ENCODE measurements at regions not wholly inside any gene's neighbourhood (a gene's known extent, or its start where the extent isn't known, plus 50 kb on each side); places are given as distances from the start of the nearest gene placed in this dataset.

DNA sequence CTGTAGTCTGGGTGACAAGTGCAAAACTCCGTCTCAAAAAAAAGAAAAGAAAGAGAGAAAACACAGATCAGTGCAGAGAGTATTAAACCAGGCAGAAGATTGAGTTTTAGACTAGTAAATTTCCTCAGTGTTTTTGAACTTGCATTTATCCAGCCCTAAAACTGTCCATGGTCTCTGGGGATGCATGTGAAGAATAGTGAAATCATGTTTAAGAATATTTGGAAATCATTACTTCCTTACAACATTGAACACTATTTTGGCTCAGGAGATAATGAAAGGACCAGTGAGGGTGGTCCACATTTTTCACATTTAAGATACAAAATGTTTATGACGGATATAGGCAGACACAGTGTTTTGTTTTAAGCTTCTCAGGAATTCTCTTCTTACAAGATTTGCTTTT is 195.8 kb upstream of the RASGEF1B start:
- Mint-ChIP-seq H3K27ac (no peak overlapping the region), H3K27me3 (ENCODE audit: insufficient read depth) (no peaks in the 10 kb centered on the region), H3K4me3 (no peak overlapping the region), H3K9me3 (no peaks in the 10 kb centered on the region), H3K4me1 (ENCODE audit: low read depth) (peaks cover 10% of the 10 kb centered on the region), H3K36me3 (ENCODE audit: low read depth) (no peaks in the 10 kb centered on the region)
- no peak for DNase-seq (ENCODE audit: low spot score)
- intact Hi-C loops (cut with micrococcal nuclease): loop anchor here (2.0 to 5.0 kb wide), 3 partner anchors 49 to 195 kb away; partner anchors contain the start of gene RASGEF1B

DNA sequence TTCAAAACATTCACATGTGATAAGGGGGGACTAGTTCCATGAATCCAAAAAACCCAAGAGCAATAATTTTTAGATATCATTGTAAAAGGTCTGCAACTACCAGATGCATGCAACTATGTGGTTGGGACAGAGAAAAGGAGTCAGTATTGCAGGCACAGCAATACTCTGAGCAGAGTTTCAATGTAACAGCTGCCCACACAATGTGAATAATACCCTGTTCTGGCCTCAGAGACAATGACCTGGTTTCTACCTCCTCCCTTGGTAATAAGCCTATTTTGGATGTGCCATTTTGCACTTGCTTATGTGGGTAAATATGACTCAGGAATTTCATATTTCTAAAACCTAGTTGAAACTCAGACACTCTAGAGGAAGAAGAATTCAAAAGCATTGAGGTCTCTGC is 194.8 kb upstream of the RASGEF1B start:
- Mint-ChIP-seq H3K27me3 (ENCODE audit: insufficient read depth) (no peaks in the 10 kb centered on the region), H3K4me1 (ENCODE audit: low read depth) (peaks cover 10% of the 10 kb centered on the region), H3K9me3 (no peaks in the 10 kb centered on the region), H3K27ac (no peak overlapping the region), H3K4me3 (no peak overlapping the region), H3K36me3 (ENCODE audit: low read depth) (no peaks in the 10 kb centered on the region)
- intact Hi-C loops (cut with micrococcal nuclease): loop anchor here (1.0 to 5.0 kb wide), 4 partner anchors 14 to 194 kb away; partner anchors contain the start of gene RASGEF1B
- no peak for DNase-seq (ENCODE audit: low spot score)

DNA sequence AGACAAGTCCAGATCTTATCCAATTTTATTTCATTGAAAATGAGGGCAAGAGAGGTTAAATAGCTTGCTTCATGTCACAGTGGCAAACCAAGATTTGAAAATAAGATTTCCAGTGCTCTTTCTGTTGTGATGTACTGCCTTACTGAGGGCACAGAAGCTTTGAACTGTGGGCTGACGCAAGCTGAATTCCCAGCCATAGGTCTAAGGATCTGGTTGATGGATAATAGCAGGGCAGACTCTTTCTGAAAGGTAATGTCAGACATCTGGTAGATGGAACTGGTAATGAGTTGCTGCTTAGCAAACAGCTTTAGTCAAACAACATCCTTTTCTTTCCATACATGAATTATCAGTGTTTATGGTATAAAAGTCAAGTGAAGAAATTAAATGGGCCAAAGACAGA is 193.9 kb upstream of the RASGEF1B start:
- H3K4me1 Mint-ChIP-seq (ENCODE audit: low read depth): peaks cover 10% of the 10 kb centered on the region
- DNase-seq (ENCODE audit: low spot score): no peak
- H3K27ac Mint-ChIP-seq: no peak overlapping the region
- no peaks in the 10 kb centered on the region for H3K27me3 Mint-ChIP-seq (ENCODE audit: insufficient read depth)
- no peaks in the 10 kb centered on the region for H3K36me3 Mint-ChIP-seq (ENCODE audit: low read depth)
- no peaks in the 10 kb centered on the region for H3K9me3 Mint-ChIP-seq
- intact Hi-C loops (cut with micrococcal nuclease): loop anchor here (1.0 to 5.0 kb wide), 4 partner anchors 13 to 193 kb away; partner anchors contain the start of gene RASGEF1B
- H3K4me3 Mint-ChIP-seq: no peak overlapping the region

DNA sequence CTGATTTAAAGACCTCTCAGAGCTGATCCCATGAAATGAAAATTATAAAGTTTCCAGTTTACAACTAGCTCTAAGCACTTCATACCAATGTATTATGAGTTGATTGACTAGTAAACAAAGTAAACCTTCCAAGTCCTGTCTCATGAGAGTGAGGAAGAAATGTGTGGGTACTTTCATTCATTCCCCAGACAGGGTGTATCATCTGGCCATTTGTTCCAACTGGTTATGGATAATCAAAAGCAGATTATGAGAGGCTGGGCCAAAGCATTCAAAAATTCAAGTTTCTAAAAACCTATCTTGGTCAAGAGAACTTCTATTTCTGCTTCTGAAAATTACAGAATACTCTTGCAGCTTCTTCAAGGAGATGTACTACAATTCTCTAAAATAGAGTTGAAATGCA is 193.3 kb upstream of the RASGEF1B start:
- no peak overlapping the region for H3K27ac Mint-ChIP-seq
- DNase-seq (ENCODE audit: low spot score): no peak
- H3K4me1 Mint-ChIP-seq (ENCODE audit: low read depth): peaks cover 10% of the 10 kb centered on the region
- intact Hi-C loops (cut with micrococcal nuclease): loop anchor here (5.0 kb wide), 2 partner anchors 173 to 193 kb away; partner anchors contain the start of gene RASGEF1B
- no peaks in the 10 kb centered on the region for H3K27me3 Mint-ChIP-seq (ENCODE audit: insufficient read depth)
- no peak overlapping the region for H3K4me3 Mint-ChIP-seq
- H3K9me3 Mint-ChIP-seq: peaks cover 4% of the 10 kb centered on the region
- H3K36me3 Mint-ChIP-seq (ENCODE audit: low read depth): no peaks in the 10 kb centered on the region

DNA sequence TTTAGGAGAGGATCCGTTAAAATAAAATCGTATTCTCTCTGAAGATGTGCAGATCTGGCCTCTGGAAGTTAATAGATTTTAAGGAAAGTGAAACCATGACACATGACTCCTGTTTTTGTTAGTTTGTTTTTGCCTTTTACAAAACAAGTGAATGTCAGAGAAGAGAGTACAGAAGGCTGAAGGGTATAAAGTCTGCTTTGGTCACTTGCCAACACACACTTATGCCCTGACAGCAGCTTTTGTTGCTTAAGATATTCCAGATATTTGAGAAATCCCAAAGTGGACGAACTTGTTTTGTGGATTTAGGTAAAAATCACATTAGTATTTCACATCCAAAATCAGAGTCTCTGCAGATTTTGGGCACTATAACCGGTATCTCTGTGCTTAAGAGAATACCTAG is 192.4 kb upstream of the RASGEF1B start:
- Mint-ChIP-seq H3K9me3 (peaks cover 8% of the 10 kb centered on the region), H3K4me1 (ENCODE audit: low read depth) (peaks cover 10% of the 10 kb centered on the region), H3K36me3 (ENCODE audit: low read depth) (no peaks in the 10 kb centered on the region), H3K27ac (no peak overlapping the region), H3K27me3 (ENCODE audit: insufficient read depth) (no peaks in the 10 kb centered on the region), H3K4me3 (no peak overlapping the region)
- DNase-seq (ENCODE audit: low spot score): no peak
- intact Hi-C loops (cut with micrococcal nuclease): no loop called here

DNA sequence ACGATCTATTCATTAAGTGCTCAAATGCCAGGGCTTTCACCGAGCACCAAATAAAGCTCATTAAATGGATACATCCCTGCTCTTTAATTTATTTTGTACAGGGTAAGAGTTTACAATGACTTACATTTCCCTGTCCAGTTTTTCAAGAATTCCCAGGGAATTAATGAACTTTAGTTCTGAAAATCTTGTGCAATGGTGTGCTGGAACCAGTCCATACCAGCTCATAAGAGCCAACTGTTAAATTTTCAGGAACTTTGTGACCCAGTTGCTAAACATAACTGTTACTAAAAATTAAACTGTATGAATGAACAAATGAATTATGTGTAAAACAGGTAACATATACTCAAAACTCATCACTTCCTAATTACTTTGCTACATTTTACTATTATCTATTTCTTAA is 191.7 kb upstream of the RASGEF1B start:
- H3K27me3 Mint-ChIP-seq (ENCODE audit: insufficient read depth): no peaks in the 10 kb centered on the region
- H3K9me3 Mint-ChIP-seq: peaks cover 13% of the 10 kb centered on the region
- peaks cover 10% of the 10 kb centered on the region for H3K4me1 Mint-ChIP-seq (ENCODE audit: low read depth)
- DNase-seq (ENCODE audit: low spot score): no peak
- H3K27ac Mint-ChIP-seq: no peak overlapping the region
- no peak overlapping the region for H3K4me3 Mint-ChIP-seq
- intact Hi-C loops (cut with micrococcal nuclease): no loop called here
- H3K36me3 Mint-ChIP-seq (ENCODE audit: low read depth): no peaks in the 10 kb centered on the region

DNA sequence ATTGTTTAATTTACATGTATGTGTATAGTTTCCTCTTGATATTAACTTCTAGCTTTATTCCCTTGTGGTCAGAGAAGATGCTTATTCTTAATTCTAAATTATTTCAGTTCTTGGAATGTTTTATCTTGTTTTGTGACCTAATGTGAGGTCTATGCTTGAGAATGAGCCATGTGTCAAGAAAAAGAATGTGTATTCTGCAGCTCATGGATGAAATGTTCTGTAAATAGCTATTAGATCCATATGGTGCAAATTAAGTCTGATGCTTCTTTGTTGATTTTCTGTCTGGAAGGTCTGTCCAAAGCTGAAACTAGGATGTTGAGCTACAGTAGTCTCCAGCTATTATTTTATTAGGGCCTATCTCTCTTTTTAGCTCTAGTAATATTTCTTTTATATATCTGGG is 187.3 kb upstream of the RASGEF1B start:
- Mint-ChIP-seq H3K36me3 (ENCODE audit: low read depth) (no peaks in the 10 kb centered on the region), H3K27me3 (ENCODE audit: insufficient read depth) (no peaks in the 10 kb centered on the region), H3K27ac (no peak overlapping the region), H3K4me1 (ENCODE audit: low read depth) (no peaks in the 10 kb centered on the region), H3K4me3 (no peak overlapping the region), H3K9me3 (peaks cover 13% of the 10 kb centered on the region)
- intact Hi-C loops (cut with micrococcal nuclease): no loop called here
- no peak for DNase-seq (ENCODE audit: low spot score)

DNA sequence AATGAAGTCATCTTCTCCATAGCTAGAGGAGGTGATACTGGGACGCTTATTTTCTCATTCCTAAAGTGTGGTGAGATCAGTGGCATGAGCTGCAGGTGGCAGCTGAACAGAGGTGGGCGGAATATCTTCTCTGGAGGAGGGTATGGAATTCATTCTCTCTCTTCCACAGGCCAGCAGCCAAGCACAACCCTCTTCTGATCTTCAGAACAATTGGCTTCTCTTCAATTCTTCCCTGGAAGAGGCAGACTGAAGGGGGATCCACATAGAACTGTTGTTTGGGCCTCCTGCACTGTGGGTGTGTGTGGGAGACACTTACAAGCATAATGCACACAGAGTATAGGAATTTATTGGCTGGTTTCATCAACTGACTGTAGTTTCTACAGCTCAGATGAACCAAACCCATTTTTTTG is 180.4 kb upstream of the RASGEF1B start:
- Mint-ChIP-seq H3K27me3 (ENCODE audit: insufficient read depth) (no peaks in the 10 kb centered on the region), H3K4me1 (ENCODE audit: low read depth) (peaks cover 57% of the 10 kb centered on the region), H3K4me3 (no peak overlapping the region), H3K27ac (peak overlapping the region; percentile 76), H3K9me3 (peaks cover 5% of the 10 kb centered on the region), H3K36me3 (ENCODE audit: low read depth) (peaks cover 5% of the 10 kb centered on the region)
- DNase-seq (ENCODE audit: low spot score): no peak
- intact Hi-C loops (cut with micrococcal nuclease): loop anchor here (1.0 to 5.0 kb wide), 5 partner anchors 14 to 190 kb away; no protein-coding TSS in a partner anchor

DNA sequence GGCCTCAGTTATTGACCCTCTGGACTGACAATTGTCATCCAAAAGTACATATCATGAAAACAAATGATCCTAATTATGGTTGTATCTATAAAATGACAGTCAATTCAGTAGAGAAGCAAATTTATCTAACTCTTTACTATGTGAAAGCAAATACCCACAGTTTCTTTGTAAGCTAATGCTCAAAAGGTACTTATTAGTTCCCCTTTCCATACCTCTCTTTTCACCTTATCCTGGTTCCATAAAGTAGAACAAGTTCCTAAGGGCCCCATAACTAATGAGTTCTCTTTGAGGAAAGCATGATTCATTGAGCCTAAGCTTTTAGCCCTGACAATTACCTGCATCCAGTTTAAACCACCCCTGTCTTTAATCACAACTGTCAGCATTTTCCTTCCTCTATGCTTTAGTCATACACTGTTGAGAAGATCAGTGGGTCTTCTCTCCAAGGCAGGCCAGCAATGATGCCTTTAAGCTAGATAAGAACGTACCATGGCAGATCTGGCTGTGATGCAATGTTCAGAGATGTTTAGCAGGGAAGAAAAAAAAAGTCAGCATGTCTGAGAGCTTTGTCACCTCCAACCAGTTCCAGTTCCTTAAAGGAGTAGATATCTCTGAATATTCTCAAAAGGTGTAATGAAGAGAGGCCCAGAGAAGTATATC is 179.7 kb upstream of the RASGEF1B start:
- Mint-ChIP-seq H3K4me1 (ENCODE audit: low read depth) (peaks cover 57% of the 10 kb centered on the region), H3K4me3 (no peak overlapping the region), H3K9me3 (peaks cover 5% of the 10 kb centered on the region), H3K27me3 (ENCODE audit: insufficient read depth) (no peaks in the 10 kb centered on the region), H3K36me3 (ENCODE audit: low read depth) (peaks cover 6% of the 10 kb centered on the region), H3K27ac (peak overlapping the region; percentile 59)
- intact Hi-C loops (cut with micrococcal nuclease): loop anchor here (1.0 to 5.0 kb wide), 4 partner anchors 76 to 191 kb away; partner anchors contain the start of gene RASGEF1B
- DNase-seq (ENCODE audit: low spot score): no peak

DNA sequence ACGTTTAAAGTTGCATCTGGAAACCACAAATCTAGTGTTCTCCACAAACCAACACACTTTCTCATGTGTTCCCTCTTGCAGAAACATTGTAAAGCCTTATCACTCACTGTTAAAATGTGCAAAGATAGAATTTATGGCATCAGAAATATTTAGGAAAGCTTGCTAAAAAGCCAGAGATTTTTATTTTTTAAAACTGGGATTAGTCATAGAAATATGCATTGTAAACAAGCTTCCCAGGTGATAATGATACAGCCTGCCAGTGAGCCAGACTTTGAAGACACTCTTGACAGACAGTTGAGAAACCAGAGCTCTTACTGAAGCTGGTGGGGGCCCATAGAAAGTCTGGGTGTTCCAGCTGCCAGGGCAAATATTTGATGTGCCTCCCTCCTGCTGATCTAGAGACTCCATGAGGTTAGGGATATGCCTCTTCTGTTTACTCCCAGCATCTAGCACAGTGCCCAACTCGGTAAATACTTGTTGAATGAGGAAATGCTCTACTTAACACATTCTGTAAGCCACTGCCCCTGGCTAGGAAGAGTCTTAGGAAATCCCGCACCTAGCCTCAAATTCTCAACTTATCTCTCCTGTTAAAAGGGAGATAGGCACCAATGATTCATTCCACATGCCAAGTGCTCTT is 179.0 kb upstream of the RASGEF1B start:
- peaks cover 5% of the 10 kb centered on the region for H3K9me3 Mint-ChIP-seq
- H3K4me3 Mint-ChIP-seq: no peak overlapping the region
- no peak for DNase-seq (ENCODE audit: low spot score)
- H3K36me3 Mint-ChIP-seq (ENCODE audit: low read depth): peaks cover 6% of the 10 kb centered on the region
- H3K27me3 Mint-ChIP-seq (ENCODE audit: insufficient read depth): no peaks in the 10 kb centered on the region
- H3K4me1 Mint-ChIP-seq (ENCODE audit: low read depth): peaks cover 57% of the 10 kb centered on the region
- intact Hi-C loops (cut with micrococcal nuclease): loop anchor here (1.0 to 5.0 kb wide), 4 partner anchors 77 to 192 kb away; partner anchors contain the start of gene RASGEF1B
- peak overlapping the region; percentile 13 for H3K27ac Mint-ChIP-seq

DNA sequence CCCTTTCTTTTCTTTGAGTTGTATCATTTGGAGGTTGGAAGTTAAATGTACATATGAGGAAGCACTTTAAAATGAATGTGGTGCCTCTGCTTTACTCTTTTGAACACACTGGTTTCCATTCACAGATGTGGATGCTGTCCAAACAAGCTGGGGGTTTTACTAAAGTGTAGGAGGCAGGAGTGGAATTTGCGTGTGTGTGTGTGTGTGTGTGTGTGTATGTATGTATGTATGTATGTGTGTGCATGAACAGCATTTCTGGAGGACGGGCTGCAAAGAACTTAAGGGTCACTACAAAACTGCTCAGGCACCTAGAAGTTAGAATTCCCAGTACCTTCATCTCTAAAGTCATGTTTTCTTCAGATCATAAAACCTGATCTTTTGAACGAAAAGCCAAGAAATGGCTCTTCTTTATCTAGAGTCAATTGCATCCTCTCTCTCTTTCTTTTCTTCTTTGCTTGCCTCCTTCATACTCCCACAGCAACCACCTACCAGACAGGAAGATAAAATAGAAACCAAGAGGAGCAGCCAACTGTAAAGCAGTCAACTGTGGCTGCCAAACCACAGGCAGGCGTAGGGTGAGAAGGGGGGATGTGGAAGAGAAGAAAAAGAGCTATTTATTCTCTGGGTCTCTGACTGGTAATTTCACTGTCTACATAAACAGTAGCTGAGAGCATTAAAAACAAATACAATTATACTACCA is 177.0 kb upstream of the RASGEF1B start:
- H3K9me3 Mint-ChIP-seq: peaks cover 19% of the 10 kb centered on the region

DNA sequence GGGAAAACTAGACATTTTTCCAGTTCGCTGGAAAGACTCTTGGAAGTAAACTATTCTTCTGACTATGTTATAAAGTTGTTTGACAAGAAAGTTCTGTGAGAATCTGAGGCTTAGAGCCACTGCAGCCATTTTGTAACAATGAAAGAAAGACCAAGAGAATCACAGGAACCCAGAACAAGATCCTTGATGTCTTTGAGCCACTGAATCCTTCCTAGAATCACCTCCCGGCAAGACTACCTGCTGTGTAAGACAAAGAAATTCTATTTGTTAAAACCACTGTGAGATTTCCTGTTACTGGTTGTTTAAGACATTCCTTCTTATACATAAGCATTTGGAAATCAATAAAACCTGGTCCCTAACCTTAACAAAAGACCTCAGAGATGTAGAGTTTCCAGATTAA is 175.7 kb upstream of the RASGEF1B start:
- H3K9me3 Mint-ChIP-seq: peaks cover 13% of the 10 kb centered on the region
- no peaks in the 10 kb centered on the region for H3K27me3 Mint-ChIP-seq (ENCODE audit: insufficient read depth)
- intact Hi-C loops (cut with micrococcal nuclease): loop anchor here (5.0 kb wide), 3 partner anchors 180 to 725 kb away; partner anchors contain the start of gene HNRNPD
- no peak overlapping the region for H3K4me3 Mint-ChIP-seq
- peaks cover 46% of the 10 kb centered on the region for H3K4me1 Mint-ChIP-seq (ENCODE audit: low read depth)
- no peak for DNase-seq (ENCODE audit: low spot score)
- peaks cover 1% of the 10 kb centered on the region for H3K36me3 Mint-ChIP-seq (ENCODE audit: low read depth)
- peak overlapping the region; percentile 3 for H3K27ac Mint-ChIP-seq

More for the DNA sequence above, 177.0 kb upstream of the RASGEF1B start:
- H3K4me3 Mint-ChIP-seq: peak overlapping the region; percentile 46
- DNase-seq (ENCODE audit: low spot score): peak; percentile 37
- intact Hi-C loops (cut with micrococcal nuclease): loop anchor here (1.0 to 5.0 kb wide), 5 partner anchors 14 to 724 kb away; partner anchors contain the start of gene HNRNPD
- peaks cover 6% of the 10 kb centered on the region for H3K36me3 Mint-ChIP-seq (ENCODE audit: low read depth)
- H3K27me3 Mint-ChIP-seq (ENCODE audit: insufficient read depth): no peaks in the 10 kb centered on the region
- peaks cover 57% of the 10 kb centered on the region for H3K4me1 Mint-ChIP-seq (ENCODE audit: low read depth)
- H3K27ac Mint-ChIP-seq: peak overlapping the region; percentile 81

DNA sequence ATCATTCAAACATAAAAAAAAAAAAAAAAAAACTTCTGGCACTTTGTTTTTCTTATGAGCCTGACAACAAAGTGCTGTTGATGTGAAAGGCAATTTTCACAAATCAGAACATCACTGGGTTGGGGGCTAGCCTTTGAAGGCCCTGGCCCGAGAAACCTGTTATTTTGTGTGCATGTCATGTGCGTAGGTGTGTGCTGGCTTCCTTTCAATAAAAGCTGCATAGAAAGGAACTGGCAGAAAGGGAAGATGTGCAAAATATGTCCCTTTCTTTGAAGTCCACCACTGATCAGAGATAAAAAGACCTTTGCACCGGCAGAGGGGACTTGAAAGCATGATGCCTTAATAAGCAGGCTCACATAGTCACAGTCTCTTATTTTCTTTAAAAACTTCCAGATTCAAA is 170.8 kb upstream of the RASGEF1B start:
- no peak overlapping the region for H3K27ac Mint-ChIP-seq
- no peak for DNase-seq (ENCODE audit: low spot score)
- H3K9me3 Mint-ChIP-seq: peaks cover 13% of the 10 kb centered on the region
- peaks cover 1% of the 10 kb centered on the region for H3K36me3 Mint-ChIP-seq (ENCODE audit: low read depth)
- intact Hi-C loops (cut with micrococcal nuclease): no loop called here
- no peak overlapping the region for H3K4me3 Mint-ChIP-seq
- no peaks in the 10 kb centered on the region for H3K27me3 Mint-ChIP-seq (ENCODE audit: insufficient read depth)
- H3K4me1 Mint-ChIP-seq (ENCODE audit: low read depth): no peaks in the 10 kb centered on the region

All from activated T-helper 1 cell treated with anti-CD3 and anti-CD28 coated beads, Interleukin-12 subunit alpha, Interleukin-12 subunit beta, Interleukin-2, Interleukin-4 antibody, amounts not matched to agents 30 ng/mL and 10 ng/mL and 1 ng/mL, durations not matched to agents 14 hours and 24 hours and 36 hours (primary cell).